Prostate gland (tissue), 2 donors: ENCODE measurements at regions not wholly inside any gene's neighbourhood (a gene's known extent, or its start where the extent isn't known, plus 50 kb on each side); places are given as distances from the start of the nearest gene placed in this dataset.

Source experiments
- CTCF ChIP-seq, 4 experiments: fragments of 200-600 bp in 2 of 4; fragments of 450-650 bp in 2 of 4; sonication (generic) in 2 of 4; IDR thresholded peaks; 1 replicate in 3 of 4; 2 replicates in 1 of 4; pipeline ENCODE4 v1.5.1; 2016 to 2019; ENCODE audit warnings: antibody characterized with exemption in 4 of 4, mild to moderate bottlenecking in 2 of 4, moderate library complexity in 2 of 4
- POLR2A ChIP-seq: fragments of 450-650 bp; IDR thresholded peaks from one replicate; pipeline ENCODE4 v1.6.1; 2016; ENCODE audit warnings: antibody characterized with exemption, mild to moderate bottlenecking

GRCh38 chr4:123930996-123931395 is 534.4 kb downstream of the SPRY1 start:
- TF ChIP-seq CTCF (IDR thresholded peaks at IDR 0.05) (no peak), POLR2A (no peak)
